B cell (primary cell): ENCODE measurements at regions not wholly inside any gene's neighbourhood (a gene's known extent, or its start where the extent isn't known, plus 50 kb on each side); places are given as distances from the start of the nearest gene placed in this dataset.

Experiments used
- ATAC-seq: fragments of 200-7000 bp; cut with Tn5 transposase; one replicate; pipeline ENCODE4 v1.10.0; 2021; ENCODE audit warnings: low read depth, mild to moderate bottlenecking, moderate number of reproducible peaks, moderate library complexity
- CTCF ChIA-PET: fragments of 350-600 bp; sonication (Branson Sonifier 250); formaldehyde crosslinking; loops from one replicate; lab custom pipeline; 2021; ENCODE audit warnings: antibody characterized with exemption, inconsistent platforms; lab: Charles Lee
- POLR2A ChIA-PET: fragments of 350-600 bp; sonication (Branson Sonifier 250); formaldehyde crosslinking; loops from one replicate; lab custom pipeline; 2021; ENCODE audit warnings: antibody characterized with exemption; lab: Charles Lee
- DNase-seq: peaks from one replicate; pipeline ENCODE4 v3.0.0; 2013
- H2AFZ ChIP-seq: 2 replicates; pipeline ENCODE4 v1.6.1; 2012; ENCODE audit warnings: mild to moderate bottlenecking, low read depth, low read length; ENCODE audit not compliant: insufficient read depth, poor library complexity, severe bottlenecking
- H3K27ac ChIP-seq, 2 donors: 1 replicate in 1 of 2; 2 replicates in 1 of 2; pipeline ENCODE4 v1.5.1; 2012 to 2013; ENCODE audit warnings: low read length in 2 of 2, mild to moderate bottlenecking in 2 of 2, moderate library complexity in 1 of 2
- H3K27me3 ChIP-seq, 4 experiments: fragments of 200-600 bp in 1 of 4; sonication (generic) in 1 of 4; replicated peaks in 1 of 4; 1 replicate in 2 of 4; 2 replicates in 2 of 4; pipeline versions ENCODE4 v1.6.1 to v1.7.0; 2013 to 2016; ENCODE audit warnings: low read length in 3 of 4, mild to moderate bottlenecking in 2 of 4, mixed read lengths in 1 of 4, moderate library complexity in 1 of 4; ENCODE audit not compliant: insufficient read depth in 4 of 4, control insufficient read depth in 3 of 4; ENCODE audit errors: control extremely low read depth in 1 of 4
- H3K36me3 ChIP-seq, 2 experiments: replicated peaks in 1 of 2; 1 replicate in 1 of 2; 2 replicates in 1 of 2; pipeline versions ENCODE4 v1.6.1 to v1.7.1; 2013; ENCODE audit warnings: low read length in 1 of 2; ENCODE audit not compliant: insufficient read depth in 2 of 2, control insufficient read depth in 1 of 2; ENCODE audit errors: control extremely low read depth in 1 of 2, extremely low read depth in 1 of 2
- H3K4me1 ChIP-seq, 2 donors: fragments of 200-600 bp in 1 of 2; sonication (generic) in 1 of 2; 1 replicate in 1 of 2; 2 replicates in 1 of 2; pipeline versions ENCODE4 v1.5.1 to v1.6.1; 2013 to 2017; ENCODE audit warnings: low read length in 2 of 2; ENCODE audit not compliant: control insufficient read depth in 2 of 2, insufficient read depth in 2 of 2
- H3K4me2 ChIP-seq: replicated peaks from 2 replicates; pipeline ENCODE3; 2012; ENCODE audit warnings: mild to moderate bottlenecking, low read depth, low read length; ENCODE audit not compliant: poor library complexity, severe bottlenecking
- H3K4me3 ChIP-seq, 5 experiments: fragments of 200-600 bp in 1 of 5; sonication (generic) in 1 of 5; 1 replicate in 3 of 5; 2 replicates in 2 of 5; pipeline versions ENCODE4 v1.5.1 to v1.7.0; 2011 to 2016; ENCODE audit warnings: low read length in 4 of 5, mild to moderate bottlenecking in 4 of 5, low read depth in 2 of 5, control low read depth in 1 of 5, moderate library complexity in 1 of 5; ENCODE audit not compliant: insufficient read depth in 1 of 5; ENCODE audit errors: control extremely low read depth in 1 of 5, extremely low read depth in 1 of 5
- H3K79me2 ChIP-seq: fragments of 200-600 bp; sonication (generic); one replicate; pipeline ENCODE4 v1.6.0; 2016; ENCODE audit warnings: low read length; ENCODE audit not compliant: control insufficient read depth, insufficient read depth
- H3K9ac ChIP-seq: fragments of 200-600 bp; sonication (generic); 2 replicates; pipeline ENCODE4 v1.6.1; 2017; ENCODE audit warnings: mild to moderate bottlenecking, low read length, moderate library complexity
- H3K9me3 ChIP-seq, 3 donors: one replicate each; pipeline versions ENCODE4 v1.6.1 to v1.7.1; 2013; ENCODE audit warnings: low read length in 2 of 3; ENCODE audit not compliant: control insufficient read depth in 2 of 3, insufficient read depth in 1 of 3; ENCODE audit errors: control extremely low read depth in 1 of 3
- H4K20me1 ChIP-seq: 2 replicates; pipeline ENCODE4 v1.6.0; 2012; ENCODE audit warnings: mild to moderate bottlenecking, low read length; ENCODE audit not compliant: insufficient read depth, control insufficient read depth, poor library complexity, severe bottlenecking
- H3K27ac Mint-ChIP-seq: one replicate; pipeline ENCODE4 v1.8.0; 2021; ENCODE audit warnings: mixed read lengths
- H3K27me3 Mint-ChIP-seq: one replicate; pipeline ENCODE4 v1.8.0; 2021; ENCODE audit warnings: mixed read lengths
- H3K4me1 Mint-ChIP-seq: one replicate; pipeline ENCODE4 v1.8.0; 2021; ENCODE audit warnings: mixed read lengths
- H3K4me3 Mint-ChIP-seq: one replicate; pipeline ENCODE4 v1.8.0; 2021; ENCODE audit warnings: mixed read lengths
- H3K9me3 Mint-ChIP-seq: one replicate; pipeline ENCODE4 v1.8.0; 2022; ENCODE audit warnings: mixed read lengths; ENCODE audit not compliant: insufficient read depth
- CTCF ChIP-seq: fragments of 200-600 bp; IDR thresholded peaks from one replicate; pipeline ENCODE4 v1.8.0; 2022; ENCODE audit warnings: antibody characterized with exemption, mild to moderate bottlenecking
- EZH2 ChIP-seq: IDR thresholded peaks from 2 replicates; pipeline ENCODE4 v1.6.1; 2012; ENCODE audit warnings: borderline replicate concordance, low read depth, mild to moderate bottlenecking, moderate library complexity, low read length; ENCODE audit not compliant: insufficient read depth, poor library complexity, severe bottlenecking
- WGBS: methylation state at CpG from one replicate; pipeline ENCODE4 v1.1.5; 2013; ENCODE audit warnings: missing lambda C conversion rate; ENCODE audit not compliant: insufficient coverage; 5-methylcytosine and 5-hydroxymethylcytosine counted together
- intact Hi-C: fragments of 100-400 bp; cut with micrococcal nuclease; formaldehyde crosslinking; loops from one replicate; pipeline ENCODE4 v1.10.0; 2022

GRCh38 chr12:42903736-42904135 lies 314.2 kb upstream of the PRICKLE1 start:
- TF ChIP-seq CTCF, result no peak
- TF ChIP-seq EZH2, result no peak
- no peaks in the 10 kb centered on the region for H3K27me3 Mint-ChIP-seq

GRCh38 chr12:42902001-42902400 lies 312.5 kb upstream of the PRICKLE1 start:
- no peaks in the 10 kb centered on the region for H3K4me1 Mint-ChIP-seq
- ChIA-PET POLR2A (no interaction called here), CTCF (no interaction called here)
- Histone ChIP-seq H3K36me3 (no peaks in the 10 kb centered on the region), H3K79me2 (no peaks in the 10 kb centered on the region), H2AFZ (no peak overlapping the region), H3K9ac (no peak overlapping the region), H3K4me2 (no peak overlapping the region), H3K9me3 (peaks cover 0 to 5% (median 0%) of the 10 kb centered on the region in 3 donors), H3K27me3 (no peaks in the 10 kb centered on the region), H3K4me1 (no peaks in the 10 kb centered on the region), H3K27ac (no peak overlapping the region), H3K4me3 (no peak overlapping the region), H4K20me1 (no peaks in the 10 kb centered on the region)
- WGBS, result 91% methylated on average over 2 of the region's 2 CpGs
- no peak overlapping the region for H3K27ac Mint-ChIP-seq
- TF ChIP-seq CTCF, result no peak
- no peak for TF ChIP-seq EZH2
- ATAC-seq (no peak), DNase-seq (no peak)
- intact Hi-C loops, result no loop called here
- H3K27me3 Mint-ChIP-seq, result no peaks in the 10 kb centered on the region
- H3K4me3 Mint-ChIP-seq, result no peak overlapping the region
- H3K9me3 Mint-ChIP-seq, result no peaks in the 10 kb centered on the region

More at GRCh38 chr12:42903736-42904135, 314.2 kb upstream of the PRICKLE1 start:
- ATAC-seq (no peak), DNase-seq (no peak)
- ChIA-PET POLR2A (no interaction called here), CTCF (no interaction called here)
- H3K27ac ChIP-seq, result no peak overlapping the region
- H3K9me3 ChIP-seq, result peaks cover 0 to 9% (median 0%) of the 10 kb centered on the region in 3 donors
- no peaks in the 10 kb centered on the region for H3K36me3 ChIP-seq
- H3K4me2 ChIP-seq, result no peak overlapping the region
- H3K27me3 ChIP-seq, result no peaks in the 10 kb centered on the region
- H3K9ac ChIP-seq, result no peak overlapping the region
- H4K20me1 ChIP-seq, result no peaks in the 10 kb centered on the region
- Mint-ChIP-seq H3K4me1 (no peaks in the 10 kb centered on the region), H3K9me3 (no peaks in the 10 kb centered on the region), H3K4me3 (no peak overlapping the region), H3K27ac (no peak overlapping the region)
- intact Hi-C loops, result no loop called here
- H3K4me1 ChIP-seq, result no peaks in the 10 kb centered on the region
- no peak overlapping the region for H2AFZ ChIP-seq
- H3K79me2 ChIP-seq, result no peaks in the 10 kb centered on the region
- H3K4me3 ChIP-seq, result no peak overlapping the region
- WGBS, result 80% methylated on average over 1 of the region's 3 CpGs
